IgD-negative memory B cell (primary cell): ENCODE measurements at regions not wholly inside any gene's neighbourhood (a gene's known extent, or its start where the extent isn't known, plus 50 kb on each side); places are given as distances from the start of the nearest gene placed in this dataset.
A peak's percentile ranks its signal among the peaks of the same experiment; 100 is the strongest.

ENCODE experiments used
- H3K27ac Mint-ChIP-seq, 3 donors: one replicate each; pipeline ENCODE4 v1.8.0; 2020 to 2022; ENCODE audit warnings: mild to moderate bottlenecking in 3 of 3, mixed read lengths in 3 of 3, moderate library complexity in 1 of 3
- H3K27me3 Mint-ChIP-seq: one replicate; pipeline ENCODE4 v1.8.0; 2021; ENCODE audit warnings: mixed read lengths
- H3K36me3 Mint-ChIP-seq: one replicate; pipeline ENCODE4 v1.8.0; 2020; ENCODE audit warnings: mild to moderate bottlenecking, mixed read lengths
- H3K4me1 Mint-ChIP-seq, 3 donors: one replicate each; pipeline ENCODE4 v1.8.0; 2020 to 2022; ENCODE audit warnings: mixed read lengths in 3 of 3, mild to moderate bottlenecking in 1 of 3
- H3K4me3 Mint-ChIP-seq, 4 donors: one replicate each; pipeline ENCODE4 v1.8.0; 2020 to 2022; ENCODE audit warnings: mild to moderate bottlenecking in 4 of 4, mixed read lengths in 4 of 4, moderate library complexity in 3 of 4
- H3K9me3 Mint-ChIP-seq, 3 donors: one replicate each; pipeline ENCODE4 v1.8.0; 2020 to 2021; ENCODE audit warnings: mixed read lengths in 3 of 3, mild to moderate bottlenecking in 1 of 3

DNA sequence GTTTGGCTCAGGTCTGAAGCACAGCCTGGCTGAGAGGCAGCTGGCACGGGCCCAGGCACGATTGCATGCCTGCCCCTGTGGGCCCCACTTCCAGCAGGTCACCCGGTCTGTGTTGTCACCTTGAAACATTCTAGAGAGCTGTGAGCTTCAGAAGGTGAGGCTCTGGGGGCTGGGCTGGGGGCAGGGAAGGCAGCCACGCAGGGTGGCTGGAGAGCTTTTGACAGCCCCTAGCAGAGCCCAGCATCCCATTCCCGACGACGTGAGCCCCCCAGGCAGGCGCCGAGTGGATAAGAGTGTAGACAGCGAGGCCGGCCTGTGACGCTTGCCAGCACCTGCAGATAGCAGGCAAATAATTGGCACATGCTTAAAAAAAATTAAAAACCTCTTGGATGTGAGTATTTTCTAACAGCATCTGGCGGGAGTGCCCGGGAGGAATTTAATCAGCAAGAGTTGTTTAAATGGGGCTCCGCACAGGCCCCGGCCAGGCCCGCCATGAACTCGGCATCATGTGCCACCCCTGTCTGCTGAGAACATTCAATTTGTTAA is 212.0 kb upstream of the TBX20 start:
- H3K4me1 Mint-ChIP-seq = peaks cover 0 to 4% (median 0%) of the 10 kb centered on the region in 3 donors
- peaks cover 18% of the 10 kb centered on the region for H3K27me3 Mint-ChIP-seq
- no peak overlapping the region for H3K4me3 Mint-ChIP-seq
- no peak overlapping the region for H3K27ac Mint-ChIP-seq
- peaks cover 2 to 5% (median 5%) of the 10 kb centered on the region in 3 donors for H3K9me3 Mint-ChIP-seq
- H3K36me3 Mint-ChIP-seq = no peaks in the 10 kb centered on the region

- Mint-ChIP-seq H3K4me1 (peaks cover 0 to 4% (median 0%) of the 10 kb centered on the region in 3 donors), H3K36me3 (peaks cover 1% of the 10 kb centered on the region), H3K9me3 (peaks cover 1 to 10% (median 8%) of the 10 kb centered on the region in 3 donors), H3K27me3 (peaks cover 9% of the 10 kb centered on the region), H3K4me3 (no peak overlapping the region), H3K27ac (no peak overlapping the region)
These were observed 209.9 kb upstream of the TBX20 start for GRCh38 chr7:35463751-35464150.

GRCh38 chr7:35463176-35463700 is 209.3 kb upstream of the TBX20 start:
- Mint-ChIP-seq H3K27ac (peak overlapping the region in 1 of 3 donors; percentile 25), H3K4me1 (peaks cover 0 to 4% (median 0%) of the 10 kb centered on the region in 3 donors), H3K4me3 (peak overlapping the region in 2 of 4 donors; percentile 39 to 77), H3K27me3 (peaks cover 7% of the 10 kb centered on the region), H3K9me3 (peaks cover 3 to 14% (median 13%) of the 10 kb centered on the region in 3 donors), H3K36me3 (peaks cover 1% of the 10 kb centered on the region)

GRCh38 chr7:35454575-35455385 is 200.9 kb upstream of the TBX20 start:
- H3K27ac Mint-ChIP-seq = no peak overlapping the region
- peaks cover 0 to 3% (median 2%) of the 10 kb centered on the region in 3 donors for H3K4me1 Mint-ChIP-seq
- H3K27me3 Mint-ChIP-seq = peaks cover 23% of the 10 kb centered on the region
- H3K4me3 Mint-ChIP-seq = no peak overlapping the region
- H3K36me3 Mint-ChIP-seq = peaks cover 3% of the 10 kb centered on the region
- peaks cover 3 to 20% (median 12%) of the 10 kb centered on the region in 3 donors for H3K9me3 Mint-ChIP-seq

DNA sequence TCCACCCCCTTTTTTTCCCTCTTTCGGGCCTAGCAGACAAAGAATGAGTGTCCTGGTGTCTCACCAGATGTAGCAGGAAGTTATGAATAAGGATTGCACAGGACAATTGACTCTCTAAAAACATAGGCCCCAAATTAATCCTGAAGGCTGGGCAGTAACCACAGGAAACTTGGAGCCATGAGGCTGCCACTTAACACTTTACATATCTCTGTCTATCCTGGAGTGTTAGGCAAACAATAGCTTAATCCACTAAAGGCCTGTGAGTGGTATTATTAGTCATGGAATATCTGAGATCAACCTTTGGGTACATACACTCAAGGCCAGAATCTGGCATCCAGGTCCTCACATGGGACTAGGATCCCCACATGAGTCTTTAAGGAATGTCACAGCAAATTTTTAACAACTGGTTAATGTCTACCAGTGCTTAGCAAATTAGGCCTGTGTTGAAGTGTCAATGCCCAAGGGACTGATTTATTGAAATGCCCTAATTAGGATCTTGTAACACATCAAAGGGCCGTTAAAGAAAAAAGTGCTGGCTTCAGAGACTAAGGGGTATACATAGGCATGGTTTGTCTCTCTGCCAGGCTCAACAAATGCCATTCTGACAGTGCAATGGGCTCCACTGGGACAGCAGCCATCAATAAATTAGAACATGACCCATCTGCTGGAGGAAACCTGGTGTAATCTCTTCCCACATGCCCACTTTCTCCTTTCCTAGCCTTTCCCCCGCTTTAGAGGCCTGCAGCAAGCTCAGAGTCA is 196.7 kb upstream of the TBX20 start:
- peaks cover 0 to 3% (median 2%) of the 10 kb centered on the region in 3 donors for H3K4me1 Mint-ChIP-seq
- no peak overlapping the region for H3K4me3 Mint-ChIP-seq
- peaks cover 23% of the 10 kb centered on the region for H3K27me3 Mint-ChIP-seq
- peaks cover 2% of the 10 kb centered on the region for H3K36me3 Mint-ChIP-seq
- peaks cover 0 to 2% (median 0%) of the 10 kb centered on the region in 3 donors for H3K9me3 Mint-ChIP-seq
- H3K27ac Mint-ChIP-seq = no peak overlapping the region

GRCh38 chr7:35448486-35448885 is 194.6 kb upstream of the TBX20 start:
- no peaks in the 10 kb centered on the region for H3K36me3 Mint-ChIP-seq
- H3K4me1 Mint-ChIP-seq = no peaks in the 10 kb centered on the region
- peaks cover 0 to 2% (median 0%) of the 10 kb centered on the region in 3 donors for H3K9me3 Mint-ChIP-seq
- H3K4me3 Mint-ChIP-seq = no peak overlapping the region
- no peak overlapping the region for H3K27ac Mint-ChIP-seq
- H3K27me3 Mint-ChIP-seq = peaks cover 10% of the 10 kb centered on the region

- Mint-ChIP-seq H3K27me3 (peaks cover 13% of the 10 kb centered on the region), H3K36me3 (no peaks in the 10 kb centered on the region), H3K9me3 (no peaks in the 10 kb centered on the region), H3K27ac (no peak overlapping the region), H3K4me3 (no peak overlapping the region), H3K4me1 (no peaks in the 10 kb centered on the region)
These were observed 192.2 kb upstream of the TBX20 start for GRCh38 chr7:35446091-35446490.

DNA sequence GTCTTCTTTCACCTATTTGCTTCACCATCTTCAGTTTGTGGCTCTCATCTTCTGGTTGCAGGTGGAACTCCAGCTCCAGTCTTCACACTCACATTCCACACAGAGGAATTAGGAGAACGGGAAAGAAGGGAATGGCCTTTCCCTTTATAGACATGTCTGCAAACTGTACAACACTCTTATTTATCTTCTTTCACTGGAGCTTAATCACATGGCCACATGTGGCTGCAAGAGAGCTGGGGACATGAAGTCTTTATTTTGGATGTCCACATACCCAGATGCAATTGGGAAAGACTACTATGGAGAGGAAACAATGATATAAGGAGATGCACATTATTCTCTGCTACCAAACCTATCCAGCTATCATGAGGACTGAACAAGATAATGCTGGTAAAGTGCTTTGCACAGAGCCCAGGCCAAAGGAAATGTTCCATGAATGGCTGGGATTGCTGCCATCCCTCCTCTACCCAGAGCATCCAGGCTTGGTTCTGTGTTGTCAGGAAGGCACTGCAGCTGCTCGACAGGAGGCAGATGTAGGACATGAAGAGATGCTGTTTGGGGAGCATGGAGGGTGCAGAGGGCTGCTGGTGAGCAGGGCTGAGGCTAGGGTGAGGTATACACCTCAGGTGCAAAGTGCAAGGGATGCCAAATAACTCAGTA is 183.8 kb upstream of the TBX20 start:
- Mint-ChIP-seq H3K27ac (no peak overlapping the region), H3K27me3 (peaks cover 6% of the 10 kb centered on the region), H3K9me3 (peaks cover 0 to under 1% (median 0%) of the 10 kb centered on the region in 3 donors), H3K4me1 (no peaks in the 10 kb centered on the region), H3K36me3 (no peaks in the 10 kb centered on the region), H3K4me3 (no peak overlapping the region)

- no peaks in the 10 kb centered on the region for H3K36me3 Mint-ChIP-seq
- H3K27me3 Mint-ChIP-seq = peaks cover 8% of the 10 kb centered on the region
- no peak overlapping the region for H3K27ac Mint-ChIP-seq
- no peak overlapping the region for H3K4me3 Mint-ChIP-seq
- H3K4me1 Mint-ChIP-seq = no peaks in the 10 kb centered on the region
- peaks cover 0 to 2% (median 0%) of the 10 kb centered on the region in 3 donors for H3K9me3 Mint-ChIP-seq
These were observed 182.6 kb upstream of the TBX20 start for GRCh38 chr7:35436452-35436851.

GRCh38 chr7:35430547-35431153 is 176.8 kb upstream of the TBX20 start:
- Mint-ChIP-seq H3K27ac (no peak overlapping the region), H3K9me3 (peaks cover 2 to 6% (median 4%) of the 10 kb centered on the region in 3 donors), H3K27me3 (peaks cover 16% of the 10 kb centered on the region), H3K4me1 (no peaks in the 10 kb centered on the region), H3K36me3 (no peaks in the 10 kb centered on the region), H3K4me3 (no peak overlapping the region)

GRCh38 chr7:35424869-35425495 is 171.1 kb upstream of the TBX20 start:
- peaks cover 0 to 4% (median 2%) of the 10 kb centered on the region in 3 donors for H3K9me3 Mint-ChIP-seq
- H3K4me1 Mint-ChIP-seq = peaks cover 0 to 2% (median 0%) of the 10 kb centered on the region in 3 donors
- H3K4me3 Mint-ChIP-seq = peak overlapping the region in 1 of 4 donors; percentile 44
- H3K27ac Mint-ChIP-seq = no peak overlapping the region
- no peaks in the 10 kb centered on the region for H3K36me3 Mint-ChIP-seq
- H3K27me3 Mint-ChIP-seq = peaks cover 10% of the 10 kb centered on the region

GRCh38 chr7:35424440-35424839 is 170.5 kb upstream of the TBX20 start:
- Mint-ChIP-seq H3K9me3 (peaks cover 0 to 4% (median 2%) of the 10 kb centered on the region in 3 donors), H3K36me3 (no peaks in the 10 kb centered on the region), H3K4me1 (peaks cover 0 to 2% (median 0%) of the 10 kb centered on the region in 3 donors), H3K4me3 (no peak overlapping the region), H3K27me3 (peaks cover 10% of the 10 kb centered on the region), H3K27ac (no peak overlapping the region)

GRCh38 chr7:35422715-35423114 is 168.8 kb upstream of the TBX20 start:
- Mint-ChIP-seq H3K9me3 (peaks cover 0 to 2% (median 0%) of the 10 kb centered on the region in 3 donors), H3K36me3 (no peaks in the 10 kb centered on the region), H3K27me3 (peaks cover 10% of the 10 kb centered on the region), H3K27ac (no peak overlapping the region), H3K4me1 (peaks cover 0 to 2% (median 0%) of the 10 kb centered on the region in 3 donors), H3K4me3 (no peak overlapping the region)

GRCh38 chr7:35420656-35421055 is 166.8 kb upstream of the TBX20 start:
- Mint-ChIP-seq H3K27ac (no peak overlapping the region), H3K36me3 (no peaks in the 10 kb centered on the region), H3K4me3 (no peak overlapping the region), H3K27me3 (peaks cover 3% of the 10 kb centered on the region), H3K4me1 (peaks cover 0 to 2% (median 0%) of the 10 kb centered on the region in 3 donors), H3K9me3 (peaks cover 0 to 2% (median 0%) of the 10 kb centered on the region in 3 donors)
